H9 (cell line): ENCODE measurements at regions not wholly inside any gene's neighbourhood (a gene's known extent, or its start where the extent isn't known, plus 50 kb on each side); places are given as distances from the start of the nearest gene placed in this dataset.

Experiments used
- DNase-seq: peaks from one replicate; pipeline ENCODE4 v3.0.0-alpha.2; 2017
- H2AFZ ChIP-seq: one replicate; pipeline ENCODE4 v1.6.1; 2013; ENCODE audit warnings: mild to moderate bottlenecking, low read length, control low read depth, moderate library complexity
- H2AK5ac ChIP-seq: 2 replicates; pipeline ENCODE4 v1.6.1; 2013; ENCODE audit warnings: low read length, control low read depth, mixed read lengths; ENCODE audit not compliant: insufficient read length
- H2BK120ac ChIP-seq: one replicate; pipeline ENCODE4 v1.6.1; 2013; ENCODE audit warnings: low read depth, mild to moderate bottlenecking, low read length, control low read depth, inconsistent platforms; ENCODE audit not compliant: poor library complexity, severe bottlenecking
- H2BK12ac ChIP-seq: 2 replicates; pipeline ENCODE4 v1.6.1; 2013; ENCODE audit warnings: low read length, control low read depth, mixed read lengths, low read depth; ENCODE audit not compliant: insufficient read length
- H2BK15ac ChIP-seq: 2 replicates; pipeline ENCODE4 v1.6.1; 2013; ENCODE audit warnings: low read depth, low read length, control low read depth
- H2BK20ac ChIP-seq: one replicate; pipeline ENCODE4 v1.6.1; 2013; ENCODE audit warnings: low read depth, mild to moderate bottlenecking, low read length, control low read depth, inconsistent platforms; ENCODE audit not compliant: poor library complexity, severe bottlenecking
- H2BK5ac ChIP-seq: 2 replicates; pipeline ENCODE4 v1.6.1; 2013; ENCODE audit warnings: low read length, control low read depth, mixed read lengths; ENCODE audit not compliant: insufficient read length
- H3K14ac ChIP-seq: 2 replicates; pipeline ENCODE4 v1.6.1; 2013; ENCODE audit warnings: low read length, control low read depth; ENCODE audit not compliant: insufficient read depth
- H3K18ac ChIP-seq: 2 replicates; pipeline ENCODE4 v1.6.1; 2013; ENCODE audit warnings: low read depth, mild to moderate bottlenecking, mixed read lengths, low read length, control low read depth; ENCODE audit not compliant: insufficient read length
- H3K23ac ChIP-seq: 2 replicates; pipeline ENCODE4 v1.6.1; 2013; ENCODE audit warnings: low read length, control low read depth, mixed read lengths, low read depth; ENCODE audit not compliant: insufficient read length
- H3K23me2 ChIP-seq: 2 replicates; pipeline ENCODE4 v1.6.1; 2013; ENCODE audit warnings: low read depth, mild to moderate bottlenecking, mixed read lengths, low read length, control low read depth; ENCODE audit not compliant: insufficient read length, poor library complexity, severe bottlenecking
- H3K27ac ChIP-seq: 2 replicates; pipeline ENCODE4 v1.5.1; 2013; ENCODE audit warnings: low read length, control low read depth, mixed read lengths, low read depth; ENCODE audit not compliant: insufficient read length
- H3K27me3 ChIP-seq: 2 replicates; pipeline ENCODE4 v1.6.1; 2013; ENCODE audit warnings: low read length, control low read depth, inconsistent platforms; ENCODE audit not compliant: insufficient read depth
- H3K4ac ChIP-seq: 2 replicates; pipeline ENCODE4 v1.6.1; 2013; ENCODE audit warnings: low read depth, mild to moderate bottlenecking, control low read depth, inconsistent platforms, low read length, moderate library complexity
- H3K4me1 ChIP-seq: 2 replicates; pipeline ENCODE4 v1.6.1; 2013; ENCODE audit warnings: low read length, control low read depth, inconsistent platforms; ENCODE audit not compliant: insufficient read depth
- H3K4me2 ChIP-seq: 2 replicates; pipeline ENCODE4 v1.6.1; 2013; ENCODE audit warnings: low read length, control low read depth, mixed read lengths; ENCODE audit not compliant: insufficient read length, insufficient read depth
- H3K56ac ChIP-seq: 2 replicates; pipeline ENCODE4 v1.6.1; 2013; ENCODE audit warnings: low read depth, mild to moderate bottlenecking, mixed read lengths, low read length, control low read depth; ENCODE audit not compliant: insufficient read length
- H3K79me1 ChIP-seq: 2 replicates; pipeline ENCODE4 v1.6.1; 2013; ENCODE audit warnings: low read depth, mild to moderate bottlenecking, moderate library complexity, low read length, control low read depth, inconsistent platforms; ENCODE audit not compliant: insufficient read depth, poor library complexity, severe bottlenecking
- H3K79me2 ChIP-seq: 2 replicates; pipeline ENCODE4 v1.6.1; 2013; ENCODE audit warnings: low read length, control low read depth, inconsistent platforms; ENCODE audit not compliant: insufficient read depth
- H3K9ac ChIP-seq: 2 replicates; pipeline ENCODE4 v1.6.1; 2013; ENCODE audit warnings: low read length, control low read depth, mixed read lengths; ENCODE audit not compliant: insufficient read length; ENCODE audit errors: extremely low read depth
- H3K9me3 ChIP-seq: one replicate; pipeline ENCODE4 v1.6.1; 2013; ENCODE audit warnings: low read depth, low read length, inconsistent platforms; ENCODE audit not compliant: control insufficient read depth
- H3T11ph ChIP-seq: one replicate; pipeline ENCODE4 v1.6.1; 2013; ENCODE audit warnings: mild to moderate bottlenecking, low read length, control low read depth, inconsistent platforms
- H4K20me1 ChIP-seq: one replicate; pipeline ENCODE4 v1.6.1; 2013; ENCODE audit not compliant: control insufficient read depth, insufficient read length, insufficient read depth
- H4K5ac ChIP-seq: 2 replicates; pipeline ENCODE4 v1.6.1; 2013; ENCODE audit warnings: low read depth, mild to moderate bottlenecking, mixed read lengths, low read length, control low read depth; ENCODE audit not compliant: insufficient read length
- H4K8ac ChIP-seq: replicated peaks from 2 replicates; pipeline ENCODE4 v1.6.1; 2013; ENCODE audit warnings: low read length, control low read depth, mixed read lengths, low read depth; ENCODE audit not compliant: insufficient read length
- H4K91ac ChIP-seq: 2 replicates; pipeline ENCODE4 v1.6.1; 2013; ENCODE audit warnings: low read depth, mild to moderate bottlenecking, moderate library complexity, mixed read lengths, low read length, control low read depth; ENCODE audit not compliant: insufficient read length
- H3K27ac Mint-ChIP-seq, 3 experiments: 2 replicates in 2 of 3; 3 replicates in 1 of 3; pipeline ENCODE4 v1.8.0; 2020 to 2021; ENCODE audit warnings: mixed read lengths in 3 of 3, mild to moderate bottlenecking in 1 of 3, moderate library complexity in 1 of 3
- H3K27me3 Mint-ChIP-seq: 2 replicates; pipeline ENCODE4 v1.8.0; 2021; ENCODE audit warnings: low read depth, mild to moderate bottlenecking, moderate library complexity, mixed read lengths
- H3K36me3 Mint-ChIP-seq, 3 experiments: 2 replicates in 2 of 3; 3 replicates in 1 of 3; pipeline ENCODE4 v1.8.0; 2020 to 2021; ENCODE audit warnings: low read depth in 3 of 3, mixed read lengths in 3 of 3; ENCODE audit not compliant: insufficient read depth in 1 of 3
- H3K4me1 Mint-ChIP-seq, 2 experiments: 2 replicates each; pipeline ENCODE4 v1.8.0; 2020; ENCODE audit warnings: mixed read lengths in 2 of 2
- H3K4me3 Mint-ChIP-seq, 2 experiments: 2 replicates in 1 of 2; 3 replicates in 1 of 2; pipeline ENCODE4 v1.8.0; 2020 to 2021; ENCODE audit warnings: mild to moderate bottlenecking in 2 of 2, mixed read lengths in 2 of 2, moderate library complexity in 1 of 2
- H3K9me3 Mint-ChIP-seq, 2 experiments: 2 replicates in 1 of 2; 3 replicates in 1 of 2; pipeline ENCODE4 v1.8.0; 2020; ENCODE audit warnings: mild to moderate bottlenecking in 2 of 2, mixed read lengths in 2 of 2, moderate library complexity in 1 of 2
- WGBS: extraction: QIAGEN DNeasy Blood & Tissue Kit; methylation state at CpG from one replicate; pipeline ENCODE4 v1.1.7; 2013; ENCODE audit warnings: missing lambda C conversion rate, low lambda C conversion rate, mixed read lengths; ENCODE audit not compliant: insufficient read length; ENCODE audit errors: extremely low coverage; 5-methylcytosine and 5-hydroxymethylcytosine counted together
- TF ChIP-seq, protein P1 (sequence below): fragments of 200-600 bp; sonication (generic); conservative IDR thresholded peaks from 3 replicates; pipeline ENCODE4 v1.8.0; 2021; ENCODE audit warnings: antibody characterized with exemption, mild to moderate bottlenecking

DNA sequence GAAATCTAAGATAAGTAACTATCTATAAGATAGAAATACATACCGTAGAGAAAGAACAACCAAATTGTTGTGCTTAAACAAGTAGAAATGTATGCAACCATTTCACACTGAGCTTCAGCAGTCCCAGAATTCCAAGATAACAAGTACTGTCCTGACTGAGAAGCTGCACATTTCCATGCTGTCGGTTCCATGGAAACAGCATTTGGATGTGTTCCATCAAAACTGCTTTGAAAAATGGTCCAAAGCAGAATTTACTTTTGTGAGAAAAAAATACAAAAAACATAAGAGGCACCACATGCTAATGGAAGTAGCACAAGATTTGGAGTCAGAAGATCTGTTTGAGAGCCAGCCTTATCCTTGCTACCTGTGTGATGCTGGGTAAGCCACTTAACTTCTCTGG, 92.6 kb downstream of the MTERF1 start:
- H3K56ac ChIP-seq: no peak overlapping the region
- no peaks in the 10 kb centered on the region for H3K4me1 Mint-ChIP-seq

More for the DNA sequence above, 92.6 kb downstream of the MTERF1 start:
- no peak overlapping the region for H3K4ac ChIP-seq
- no peak overlapping the region for H4K91ac ChIP-seq
- Mint-ChIP-seq H3K4me3 (no peak overlapping the region), H3K9me3 (peaks cover 6 to 7% of the 10 kb centered on the region in 2 experiments; a peak in 4 of 5 replicates), H3K36me3 (no peaks in the 10 kb centered on the region; a peak in 1 of 7 replicates), H3K27me3 (peaks cover 1% of the 10 kb centered on the region; the same call in 1 of the 2 replicates), H3K27ac (no peak overlapping the region; a peak in 1 of 7 replicates)
- H3K79me1 ChIP-seq: no peaks in the 10 kb centered on the region
- H3K23me2 ChIP-seq: no peaks in the 10 kb centered on the region
- no peak overlapping the region for H4K8ac ChIP-seq
- H2BK120ac ChIP-seq: no peak overlapping the region
- no peaks in the 10 kb centered on the region for H3K27me3 ChIP-seq
- H3K18ac ChIP-seq: no peak overlapping the region
- no peak overlapping the region for H2BK15ac ChIP-seq
- WGBS: no CpG with 5 or more reads among the region's 2 CpGs
- H3K14ac ChIP-seq: no peak overlapping the region
- no peak for DNase-seq
- H2BK20ac ChIP-seq: no peak overlapping the region
- H2BK12ac ChIP-seq: no peak overlapping the region
- no peak overlapping the region for H3K23ac ChIP-seq
- H3K9ac ChIP-seq: no peak overlapping the region
- no peak overlapping the region for H2AFZ ChIP-seq
- no peaks in the 10 kb centered on the region for H3K4me1 ChIP-seq
- no peak overlapping the region for H3K4me2 ChIP-seq
- no peaks in the 10 kb centered on the region for H3K9me3 ChIP-seq
- H4K20me1 ChIP-seq: no peaks in the 10 kb centered on the region
- no peak overlapping the region for H3T11ph ChIP-seq
- no peak overlapping the region for H2BK5ac ChIP-seq
- TF ChIP-seq, protein P1, sequence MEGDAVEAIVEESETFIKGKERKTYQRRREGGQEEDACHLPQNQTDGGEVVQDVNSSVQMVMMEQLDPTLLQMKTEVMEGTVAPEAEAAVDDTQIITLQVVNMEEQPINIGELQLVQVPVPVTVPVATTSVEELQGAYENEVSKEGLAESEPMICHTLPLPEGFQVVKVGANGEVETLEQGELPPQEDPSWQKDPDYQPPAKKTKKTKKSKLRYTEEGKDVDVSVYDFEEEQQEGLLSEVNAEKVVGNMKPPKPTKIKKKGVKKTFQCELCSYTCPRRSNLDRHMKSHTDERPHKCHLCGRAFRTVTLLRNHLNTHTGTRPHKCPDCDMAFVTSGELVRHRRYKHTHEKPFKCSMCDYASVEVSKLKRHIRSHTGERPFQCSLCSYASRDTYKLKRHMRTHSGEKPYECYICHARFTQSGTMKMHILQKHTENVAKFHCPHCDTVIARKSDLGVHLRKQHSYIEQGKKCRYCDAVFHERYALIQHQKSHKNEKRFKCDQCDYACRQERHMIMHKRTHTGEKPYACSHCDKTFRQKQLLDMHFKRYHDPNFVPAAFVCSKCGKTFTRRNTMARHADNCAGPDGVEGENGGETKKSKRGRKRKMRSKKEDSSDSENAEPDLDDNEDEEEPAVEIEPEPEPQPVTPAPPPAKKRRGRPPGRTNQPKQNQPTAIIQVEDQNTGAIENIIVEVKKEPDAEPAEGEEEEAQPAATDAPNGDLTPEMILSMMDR: no peak
- H3K79me2 ChIP-seq: no peaks in the 10 kb centered on the region
- H2AK5ac ChIP-seq: no peak overlapping the region
- no peak overlapping the region for H3K27ac ChIP-seq
- H4K5ac ChIP-seq: no peak overlapping the region
